Endothelial cell (in vitro differentiated cells): ENCODE measurements at regions not wholly inside any gene's neighbourhood (a gene's known extent, or its start where the extent isn't known, plus 50 kb on each side); places are given as distances from the start of the nearest gene placed in this dataset.
"Not testable (repeated sequence)": the region's sequence is repeated elsewhere in the genome, so short reads cannot be mapped to it uniquely, and the experiment has no call there.

ENCODE experiments used
- DNase-seq: peaks from one replicate; pipeline ENCODE4 v3.0.0; 2021; ENCODE audit warnings: low spot score
- H3K27ac Mint-ChIP-seq: one replicate; pipeline ENCODE4 v1.8.0; 2021; ENCODE audit warnings: mixed read lengths, inconsistent platforms; ENCODE audit not compliant: unreplicated experiment
- H3K27me3 Mint-ChIP-seq: one replicate; pipeline ENCODE4 v1.8.0; 2021; ENCODE audit warnings: mild to moderate bottlenecking, moderate library complexity, mixed read lengths, inconsistent platforms; ENCODE audit not compliant: unreplicated experiment
- H3K36me3 Mint-ChIP-seq: one replicate; pipeline ENCODE4 v1.8.0; 2021; ENCODE audit warnings: mild to moderate bottlenecking, low read depth, mixed read lengths, inconsistent platforms; ENCODE audit not compliant: unreplicated experiment
- H3K4me1 Mint-ChIP-seq: one replicate; pipeline ENCODE4 v1.8.0; 2021; ENCODE audit warnings: mild to moderate bottlenecking, mixed read lengths, inconsistent platforms; ENCODE audit not compliant: unreplicated experiment
- H3K4me3 Mint-ChIP-seq: one replicate; pipeline ENCODE4 v1.8.0; 2021; ENCODE audit warnings: mild to moderate bottlenecking, mixed read lengths, inconsistent platforms; ENCODE audit not compliant: unreplicated experiment
- H3K9me3 Mint-ChIP-seq: one replicate; pipeline ENCODE4 v1.8.0; 2021; ENCODE audit warnings: mixed read lengths, inconsistent platforms; ENCODE audit not compliant: unreplicated experiment
- CTCF ChIP-seq: fragments of 200-600 bp; sonication (generic); IDR thresholded peaks from one replicate; pipeline ENCODE4 v1.5.0; 2021; ENCODE audit warnings: antibody characterized with exemption; ENCODE audit not compliant: unreplicated experiment

GRCh38 chr20:26308961-26309360 lies 612.3 kb upstream of the ZNF337 start:
- DNase-seq, result no peak
- Mint-ChIP-seq H3K9me3 (no peaks in the 10 kb centered on the region), H3K27me3 (no peaks in the 10 kb centered on the region), H3K27ac (no peak overlapping the region), H3K4me3 (no peak overlapping the region), H3K4me1 (no peaks in the 10 kb centered on the region), H3K36me3 (no peaks in the 10 kb centered on the region)
- no peak for TF ChIP-seq CTCF

- Mint-ChIP-seq H3K4me1 (no peaks in the 10 kb centered on the region), H3K27ac (no peak overlapping the region), H3K4me3 (no peak overlapping the region), H3K36me3 (no peaks in the 10 kb centered on the region), H3K27me3 (no peaks in the 10 kb centered on the region), H3K9me3 (no peaks in the 10 kb centered on the region)
- no peak for DNase-seq
- TF ChIP-seq CTCF, result no peak
These were observed 598.4 kb upstream of the ZNF337 start for GRCh38 chr20:26295006-26295405.

- H3K27ac Mint-ChIP-seq, DNase-seq, H3K4me3 Mint-ChIP-seq, H3K27me3 Mint-ChIP-seq, H3K4me1 Mint-ChIP-seq, H3K36me3 Mint-ChIP-seq, H3K9me3 Mint-ChIP-seq: not testable (repeated sequence)
These were observed 591.9 kb upstream of the ZNF337 start for GRCh38 chr20:26288379-26289061.

- no peak for DNase-seq
- H3K4me1 Mint-ChIP-seq, result no peaks in the 10 kb centered on the region
- no peaks in the 10 kb centered on the region for H3K27me3 Mint-ChIP-seq
- H3K9me3 Mint-ChIP-seq, result no peaks in the 10 kb centered on the region
- no peak for TF ChIP-seq CTCF
- H3K27ac Mint-ChIP-seq, result no peak overlapping the region
- H3K4me3 Mint-ChIP-seq, result no peak overlapping the region
- no peaks in the 10 kb centered on the region for H3K36me3 Mint-ChIP-seq
These were observed 582.6 kb upstream of the ZNF337 start for GRCh38 chr20:26279238-26279637.

GRCh38 chr20:26277339-26277738 lies 580.7 kb upstream of the ZNF337 start:
- no peaks in the 10 kb centered on the region for H3K9me3 Mint-ChIP-seq
- no peak for TF ChIP-seq CTCF
- no peaks in the 10 kb centered on the region for H3K4me1 Mint-ChIP-seq
- DNase-seq, result no peak
- H3K27ac Mint-ChIP-seq, result no peak overlapping the region
- H3K4me3 Mint-ChIP-seq, result no peak overlapping the region
- H3K27me3 Mint-ChIP-seq, result no peaks in the 10 kb centered on the region
- no peaks in the 10 kb centered on the region for H3K36me3 Mint-ChIP-seq
